Retina (tissue), 1 donor: ENCODE measurements at regions not wholly inside any gene's neighbourhood (a gene's known extent, or its start where the extent isn't known, plus 50 kb on each side); places are given as distances from the start of the nearest gene placed in this dataset.
A peak's percentile ranks its signal among the peaks of the same experiment; 100 is the strongest.

Source experiments
- DNase-seq: peaks from one replicate; pipeline ENCODE4 v3.0.0-alpha.2; 2016

- no peak for DNase-seq
Observed at GRCh38 chr5:155936520-155937406, 390.2 kb upstream of the SGCD start.

GRCh38 chr5:155938051-155938450, 388.9 kb upstream of the SGCD start:
- DNase-seq: peak; percentile 29

GRCh38 chr5:155941340-155941739, 385.6 kb upstream of the SGCD start:
- no peak for DNase-seq

GRCh38 chr5:155943516-155944407, 383.2 kb upstream of the SGCD start:
- peak; percentile 44 for DNase-seq

- DNase-seq: no peak
Observed at GRCh38 chr5:155947394-155948062, 379.4 kb upstream of the SGCD start.

- DNase-seq: no peak
Observed at GRCh38 chr5:155948576-155948975, 378.4 kb upstream of the SGCD start.

- no peak for DNase-seq
Observed at GRCh38 chr5:155952486-155953089, 374.4 kb upstream of the SGCD start.

- DNase-seq: no peak
Observed at GRCh38 chr5:155953335-155953734, 373.6 kb upstream of the SGCD start.

- no peak for DNase-seq
Observed at GRCh38 chr5:155954701-155955445, 372.1 kb upstream of the SGCD start.

- DNase-seq: no peak
Observed at GRCh38 chr5:155957884-155958283, 369.1 kb upstream of the SGCD start.

GRCh38 chr5:155959082-155959481, 367.9 kb upstream of the SGCD start:
- DNase-seq: no peak

- DNase-seq: no peak
Observed at GRCh38 chr5:155960177-155960576, 366.8 kb upstream of the SGCD start.

- DNase-seq: no peak
Observed at GRCh38 chr5:155969537-155969936, 357.4 kb upstream of the SGCD start.

GRCh38 chr5:155974369-155974768, 352.6 kb upstream of the SGCD start:
- no peak for DNase-seq

- no peak for DNase-seq
Observed at GRCh38 chr5:155978850-155979249, 348.1 kb upstream of the SGCD start.

- no peak for DNase-seq
Observed at GRCh38 chr5:155982354-155982753, 344.6 kb upstream of the SGCD start.

GRCh38 chr5:155983954-155984353, 343.0 kb upstream of the SGCD start:
- no peak for DNase-seq

- DNase-seq: no peak
Observed at GRCh38 chr5:155987265-155987810, 339.6 kb upstream of the SGCD start.

- DNase-seq: no peak
Observed at GRCh38 chr5:155989879-155990278, 337.1 kb upstream of the SGCD start.

GRCh38 chr5:155996123-155996522, 330.8 kb upstream of the SGCD start:
- DNase-seq: no peak

GRCh38 chr5:155998257-155998656, 328.7 kb upstream of the SGCD start:
- DNase-seq: no peak

- DNase-seq: no peak
Observed at GRCh38 chr5:156000115-156000514, 326.8 kb upstream of the SGCD start.
